GM12875 (cell line): ENCODE measurements at regions not wholly inside any gene's neighbourhood (a gene's known extent, or its start where the extent isn't known, plus 50 kb on each side); places are given as distances from the start of the nearest gene placed in this dataset.

Source experiments
- H3K4me3 ChIP-seq: one replicate; pipeline ENCODE4 v1.5.1; 2011; ENCODE audit warnings: low read depth, low read length, control low read depth
- CTCF ChIP-seq: IDR thresholded peaks from 2 replicates; pipeline ENCODE4 v1.5.1; 2011; ENCODE audit warnings: low read depth, mild to moderate bottlenecking, control low read depth, inconsistent platforms, low read length, moderate library complexity, borderline replicate concordance; ENCODE audit not compliant: insufficient read depth

GRCh38 chr2:19131871-19132270 lies 226.6 kb downstream of the OSR1 start:
- no peak for TF ChIP-seq CTCF
- H3K4me3 ChIP-seq: no peak overlapping the region

- no peak overlapping the region for H3K4me3 ChIP-seq
- TF ChIP-seq CTCF: no peak
Measured at GRCh38 chr2:19128148-19128547, 230.3 kb downstream of the OSR1 start.

GRCh38 chr2:19127616-19128015 lies 230.8 kb downstream of the OSR1 start:
- TF ChIP-seq CTCF: no peak
- no peak overlapping the region for H3K4me3 ChIP-seq

GRCh38 chr2:19125901-19126680 lies 232.3 kb downstream of the OSR1 start:
- no peak overlapping the region for H3K4me3 ChIP-seq
- no peak for TF ChIP-seq CTCF

- no peak overlapping the region for H3K4me3 ChIP-seq
- no peak for TF ChIP-seq CTCF
Measured at GRCh38 chr2:19124135-19124534, 234.3 kb downstream of the OSR1 start.

- no peak for TF ChIP-seq CTCF
- H3K4me3 ChIP-seq: no peak overlapping the region
Measured at GRCh38 chr2:19123556-19123955, 234.9 kb downstream of the OSR1 start.

GRCh38 chr2:19122220-19122619 lies 236.2 kb downstream of the OSR1 start:
- no peak for TF ChIP-seq CTCF
- no peak overlapping the region for H3K4me3 ChIP-seq
